Stimulated activated CD4-positive, alpha-beta T cell treated with anti-CD3 and anti-CD28 coated beads, TNF-alpha, amount 100 ng/mL, for 1 hour (primary cell): ENCODE measurements at regions not wholly inside any gene's neighbourhood (a gene's known extent, or its start where the extent isn't known, plus 50 kb on each side); places are given as distances from the start of the nearest gene placed in this dataset.

ENCODE experiments used
- DNase-seq, 3 donors: peaks; one replicate each; pipeline ENCODE4 v3.0.0-alpha.2; 2020; ENCODE audit warnings: low read depth in 3 of 3, low spot score in 1 of 3

- no peak for DNase-seq
Measured at GRCh38 chr5:164651546-164652275, 1146.3 kb downstream of the MAT2B start.

GRCh38 chr5:164652276-164652660 lies 1146.8 kb downstream of the MAT2B start:
- DNase-seq, result no peak

GRCh38 chr5:164663198-164663989 lies 1158.0 kb downstream of the MAT2B start:
- DNase-seq, result no peak

GRCh38 chr5:164671640-164672039 lies 1166.2 kb downstream of the MAT2B start:
- no peak for DNase-seq

GRCh38 chr5:164672205-164672604 lies 1166.8 kb downstream of the MAT2B start:
- no peak for DNase-seq

GRCh38 chr5:164672931-164673694 lies 1167.7 kb downstream of the MAT2B start:
- DNase-seq, result no peak

GRCh38 chr5:164679461-164679860 lies 1174.0 kb downstream of the MAT2B start:
- no peak for DNase-seq

GRCh38 chr5:164680216-164680615 lies 1174.8 kb downstream of the MAT2B start:
- no peak for DNase-seq

- DNase-seq, result no peak
Measured at GRCh38 chr5:164680812-164681520, 1175.5 kb downstream of the MAT2B start.

GRCh38 chr5:164687391-164687790 lies 1182.0 kb downstream of the MAT2B start:
- no peak for DNase-seq

- no peak for DNase-seq
Measured at GRCh38 chr5:164688437-164688836, 1183.0 kb downstream of the MAT2B start.

- DNase-seq, result no peak
Measured at GRCh38 chr5:164708831-164709230, 1203.4 kb downstream of the MAT2B start.

- DNase-seq, result no peak
Measured at GRCh38 chr5:164713682-164714081, 1208.3 kb downstream of the MAT2B start.

- DNase-seq, result no peak
Measured at GRCh38 chr5:164721116-164721515, 1215.7 kb downstream of the MAT2B start.

GRCh38 chr5:164721656-164722055 lies 1216.2 kb downstream of the MAT2B start:
- no peak for DNase-seq

GRCh38 chr5:164722702-164723101 lies 1217.3 kb downstream of the MAT2B start:
- no peak for DNase-seq

- no peak for DNase-seq
Measured at GRCh38 chr5:164727012-164727411, 1221.6 kb downstream of the MAT2B start.

- DNase-seq, result no peak
Measured at GRCh38 chr5:164728733-164729132, 1223.3 kb downstream of the MAT2B start.

GRCh38 chr5:164735334-164735733 lies 1229.9 kb downstream of the MAT2B start:
- DNase-seq, result no peak

- DNase-seq, result no peak
Measured at GRCh38 chr5:164741376-164741775, 1236.0 kb downstream of the MAT2B start.

- DNase-seq, result no peak
Measured at GRCh38 chr5:164742025-164742424, 1236.6 kb downstream of the MAT2B start.
